ENCODE measurements at regions not wholly inside any gene's neighbourhood (a gene's known extent, or its start where the extent isn't known, plus 50 kb on each side); places are given as distances from the start of the nearest gene placed in this dataset.

DNA sequence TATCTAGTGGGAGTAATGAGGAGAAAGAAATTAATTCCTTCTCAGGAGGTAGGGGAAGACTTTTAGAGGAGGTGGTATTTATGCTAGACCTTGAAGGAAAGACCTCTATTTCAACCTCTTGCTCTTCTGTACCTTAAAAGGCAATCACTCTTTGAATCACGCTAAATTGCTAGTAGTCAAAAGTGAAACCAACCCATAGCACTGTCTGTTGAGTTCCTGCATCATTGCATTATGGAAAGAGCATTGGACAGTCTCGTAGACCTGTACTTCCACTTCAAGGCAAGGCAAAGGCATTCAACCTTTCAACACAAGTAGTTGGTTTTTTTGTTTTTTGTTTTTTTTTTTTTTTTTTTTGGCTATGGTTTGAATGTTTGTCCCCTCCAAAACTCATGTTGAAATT is 770.4 kb downstream of the ETS1 start:
- ChIA-PET CTCF (no interaction called here), POLR2A (ENCODE audit: unreplicated experiment) (no interaction called here)

More for the DNA sequence above, 770.4 kb downstream of the ETS1 start:
- Histone ChIP-seq H3K9me1 (ENCODE audit: insufficient read depth, low read length) (no peaks in the 10 kb centered on the region), H3K4me1 (ENCODE audit: control insufficient read depth, insufficient read depth, low read length) (no peaks in the 10 kb centered on the region), H3K4ac (ENCODE audit: low read depth, low read length) (no peak overlapping the region), H3K9ac (ENCODE audit: low read depth, low read length) (no peak overlapping the region), H2BK15ac (ENCODE audit: low read depth, low read length) (no peak overlapping the region), H2BK120ac (ENCODE audit: low read depth, low read length) (no peak overlapping the region), H2BK20ac (ENCODE audit: low read depth, low read length) (no peak overlapping the region), H3K18ac (ENCODE audit: low read depth, low read length) (no peak overlapping the region), H4K20me1 (ENCODE audit: insufficient read depth, low read length) (no peaks in the 10 kb centered on the region), H3K14ac (replicated peaks; ENCODE audit: low read depth, low read length) (no peak overlapping the region), H4K5ac (ENCODE audit: low read depth, low read length) (no peak overlapping the region), H3K4me3 (ENCODE audit: insufficient read depth, low read depth, low read length) (no peak overlapping the region), H2BK5ac (ENCODE audit: low read depth, low read length, poor library complexity, severe bottlenecking) (no peak overlapping the region), H2AK9ac (replicated peaks; ENCODE audit: low read depth, low read length, poor library complexity) (no peak overlapping the region), H4K91ac (ENCODE audit: insufficient read depth, low read depth, low read length) (no peak overlapping the region), H4K8ac (ENCODE audit: low read depth in 2 of 2, low read length in 2 of 2) (no peak overlapping the region), H3K56ac (ENCODE audit: extremely low read depth, insufficient read depth, low read length) (no peak overlapping the region), H2AK5ac (ENCODE audit: low read depth, low read length) (no peak overlapping the region), H3K4me2 (ENCODE audit: low read depth, low read length) (no peak overlapping the region), H3K9me3 (ENCODE audit: control insufficient read depth, insufficient read depth, low read length) (no peaks in the 10 kb centered on the region), H2AFZ (replicated peaks; ENCODE audit: low read length, poor library complexity) (no peak overlapping the region), H3K27ac (ENCODE audit: insufficient read depth, low read length) (no peak overlapping the region), H3K79me1 (ENCODE audit: low read depth in 1 of 2, low read length in 2 of 2) (no peaks in the 10 kb centered on the region), H3K36me3 (ENCODE audit: control insufficient read depth, insufficient read depth, low read length) (no peaks in the 10 kb centered on the region), H3K27me3 (ENCODE audit: control insufficient read depth, insufficient read depth, low read length) (no peaks in the 10 kb centered on the region), H3K23ac (ENCODE audit: low read depth, low read length) (no peak overlapping the region)
- TF ChIP-seq SMC3 (IDR thresholded peaks at IDR 0.05; ENCODE audit: low read depth, low read length) (no peak), CHD1 (IDR thresholded peaks at IDR 0.05; ENCODE audit: low read depth, low read length) (no peak), MAFK (IDR thresholded peaks at IDR 0.05; ENCODE audit: low read depth, low read length) (no peak), MAZ (IDR thresholded peaks at IDR 0.05; ENCODE audit: borderline replicate concordance, low read depth, low read length) (no peak), POLR2A (IDR thresholded peaks at IDR 0.05; ENCODE audit: low read depth, low read length) (no peak), FOS (IDR thresholded peaks at IDR 0.05; ENCODE audit: low read depth, low read length) (no peak), RFX5 (IDR thresholded peaks at IDR 0.05; ENCODE audit: low read depth, low read length) (no peak), MXI1 (IDR thresholded peaks at IDR 0.05; ENCODE audit: borderline replicate concordance, low read depth, low read length) (no peak), RAD21 (IDR thresholded peaks at IDR 0.05; ENCODE audit: low read length) (no peak), NFE2L2 (IDR thresholded peaks at IDR 0.05; ENCODE audit: low read depth, low read length) (no peak), BHLHE40 (IDR thresholded peaks at IDR 0.05; ENCODE audit: low read depth, low read length) (no peak), RCOR1 (IDR thresholded peaks at IDR 0.05; ENCODE audit: insufficient replicate concordance, low read length) (no peak), CEBPB (IDR thresholded peaks at IDR 0.05; ENCODE audit: low read depth, low read length) (no peak)
- TF ChIP-seq, protein P1, sequence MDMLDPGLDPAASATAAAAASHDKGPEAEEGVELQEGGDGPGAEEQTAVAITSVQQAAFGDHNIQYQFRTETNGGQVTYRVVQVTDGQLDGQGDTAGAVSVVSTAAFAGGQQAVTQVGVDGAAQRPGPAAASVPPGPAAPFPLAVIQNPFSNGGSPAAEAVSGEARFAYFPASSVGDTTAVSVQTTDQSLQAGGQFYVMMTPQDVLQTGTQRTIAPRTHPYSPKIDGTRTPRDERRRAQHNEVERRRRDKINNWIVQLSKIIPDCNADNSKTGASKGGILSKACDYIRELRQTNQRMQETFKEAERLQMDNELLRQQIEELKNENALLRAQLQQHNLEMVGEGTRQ (IDR thresholded peaks at IDR 0.05; ENCODE audit: low read depth, low read length) = no peak
- TF ChIP-seq, protein P2, sequence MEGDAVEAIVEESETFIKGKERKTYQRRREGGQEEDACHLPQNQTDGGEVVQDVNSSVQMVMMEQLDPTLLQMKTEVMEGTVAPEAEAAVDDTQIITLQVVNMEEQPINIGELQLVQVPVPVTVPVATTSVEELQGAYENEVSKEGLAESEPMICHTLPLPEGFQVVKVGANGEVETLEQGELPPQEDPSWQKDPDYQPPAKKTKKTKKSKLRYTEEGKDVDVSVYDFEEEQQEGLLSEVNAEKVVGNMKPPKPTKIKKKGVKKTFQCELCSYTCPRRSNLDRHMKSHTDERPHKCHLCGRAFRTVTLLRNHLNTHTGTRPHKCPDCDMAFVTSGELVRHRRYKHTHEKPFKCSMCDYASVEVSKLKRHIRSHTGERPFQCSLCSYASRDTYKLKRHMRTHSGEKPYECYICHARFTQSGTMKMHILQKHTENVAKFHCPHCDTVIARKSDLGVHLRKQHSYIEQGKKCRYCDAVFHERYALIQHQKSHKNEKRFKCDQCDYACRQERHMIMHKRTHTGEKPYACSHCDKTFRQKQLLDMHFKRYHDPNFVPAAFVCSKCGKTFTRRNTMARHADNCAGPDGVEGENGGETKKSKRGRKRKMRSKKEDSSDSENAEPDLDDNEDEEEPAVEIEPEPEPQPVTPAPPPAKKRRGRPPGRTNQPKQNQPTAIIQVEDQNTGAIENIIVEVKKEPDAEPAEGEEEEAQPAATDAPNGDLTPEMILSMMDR (conservative IDR thresholded peaks at IDR 0.05; ENCODE audit: low read depth, low read length) = no peak
- TF ChIP-seq, protein P3, sequence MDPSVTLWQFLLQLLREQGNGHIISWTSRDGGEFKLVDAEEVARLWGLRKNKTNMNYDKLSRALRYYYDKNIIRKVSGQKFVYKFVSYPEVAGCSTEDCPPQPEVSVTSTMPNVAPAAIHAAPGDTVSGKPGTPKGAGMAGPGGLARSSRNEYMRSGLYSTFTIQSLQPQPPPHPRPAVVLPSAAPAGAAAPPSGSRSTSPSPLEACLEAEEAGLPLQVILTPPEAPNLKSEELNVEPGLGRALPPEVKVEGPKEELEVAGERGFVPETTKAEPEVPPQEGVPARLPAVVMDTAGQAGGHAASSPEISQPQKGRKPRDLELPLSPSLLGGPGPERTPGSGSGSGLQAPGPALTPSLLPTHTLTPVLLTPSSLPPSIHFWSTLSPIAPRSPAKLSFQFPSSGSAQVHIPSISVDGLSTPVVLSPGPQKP (IDR thresholded peaks at IDR 0.05; ENCODE audit: borderline replicate concordance, low read depth, low read length) = no peak
- dilution Hi-C loops (cut with HindIII; ENCODE audit: low sequenced_read_pairs, unreplicated experiment) (no loop called here), in situ Hi-C loops (cut with MboI; ENCODE audit: low sequenced_read_pairs) (no loop called here), intact Hi-C loops (cut with micrococcal nuclease) (no loop called here)
- no CpG with 5 or more reads among the region's 2 CpGs for WGBS, 2 experiments (ENCODE audit: extremely low coverage in 2 of 2, insufficient read length in 1 of 2)
- BruUV-seq (replicated peaks) = no TSS peak
- ATAC-seq (ENCODE audit: low read depth) (no peak), DNase-seq (no peak)
